ENCODE measurements at regions not wholly inside any gene's neighbourhood (a gene's known extent, or its start where the extent isn't known, plus 50 kb on each side); places are given as distances from the start of the nearest gene placed in this dataset.

- TF ChIP-seq CTCF (IDR thresholded peaks at IDR 0.05; ENCODE audit: insufficient read depth, low read length) (no peak), POLR2AphosphoS5 (IDR thresholded peaks at IDR 0.05; ENCODE audit: low read depth) (no peak), SPI1 (IDR thresholded peaks at IDR 0.05; ENCODE audit: borderline replicate concordance, low read depth) (no peak), GABPA (IDR thresholded peaks at IDR 0.05; ENCODE audit: low read depth) (no peak)
Observed at GRCh38 chr6:78400076-78400475, 467.3 kb upstream of the IRAK1BP1 start.
